PC-9 (cell line): ENCODE measurements at regions not wholly inside any gene's neighbourhood (a gene's known extent, or its start where the extent isn't known, plus 50 kb on each side); places are given as distances from the start of the nearest gene placed in this dataset.

Experiments used
- BruUV-seq: library from RNA; stranded (reverse); fragments of 400-500 nt; replicated peaks from 2 replicates; lab custom pipeline; 2021; lab: Mats Ljungman, UMichigan
- CTCF ChIA-PET: fragments of 300-600 bp; sonication (Branson Sonifier 250); formaldehyde crosslinking; loops from one replicate; lab custom pipeline; 2022; ENCODE audit warnings: antibody characterized with exemption; lab: Charles Lee
- POLR2A ChIA-PET: fragments of 300-600 bp; sonication (Branson Sonifier 250); formaldehyde crosslinking; loops from one replicate; lab custom pipeline; 2022; ENCODE audit warnings: antibody characterized with exemption; ENCODE audit not compliant: unreplicated experiment; lab: Charles Lee
- DNase-seq, 2 experiments: peaks; one replicate each; pipeline versions ENCODE4 v3.0.0 to v3.0.0-alpha.2; 2015 to 2022; ENCODE audit warnings: mixed read lengths in 1 of 2
- H2AFZ ChIP-seq: fragments of 200-600 bp; sonication (generic); 2 replicates; pipeline ENCODE4 v1.8.1; 2017; ENCODE audit warnings: antibody characterized with exemption
- H3F3A ChIP-seq: fragments of 200-600 bp; sonication (generic); 2 replicates; pipeline ENCODE4 v1.8.1; 2017; ENCODE audit warnings: antibody characterized with exemption, mild to moderate bottlenecking, low read depth; ENCODE audit not compliant: insufficient read depth
- H3K27ac ChIP-seq: fragments of 200-600 bp; sonication (generic); 2 replicates; pipeline ENCODE4 v1.6.1; 2016; ENCODE audit warnings: mixed run types
- H3K27me3 ChIP-seq: fragments of 200-600 bp; sonication (generic); 2 replicates; pipeline ENCODE4 v1.6.1; 2016; ENCODE audit warnings: low read depth, mixed run types; ENCODE audit not compliant: insufficient read depth
- H3K36me3 ChIP-seq: fragments of 200-600 bp; sonication (generic); 2 replicates; pipeline ENCODE4 v1.6.1; 2016; ENCODE audit warnings: low read depth, mixed run types
- H3K4me1 ChIP-seq: fragments of 200-600 bp; sonication (generic); replicated peaks from 2 replicates; pipeline ENCODE4 v1.6.1; 2016; ENCODE audit warnings: mixed run types; ENCODE audit not compliant: insufficient read depth
- H3K4me2 ChIP-seq: fragments of 200-600 bp; sonication (generic); 2 replicates; pipeline ENCODE4 v1.6.1; 2017; ENCODE audit warnings: mixed run types
- H3K4me3 ChIP-seq: fragments of 200-600 bp; sonication (generic); 2 replicates; pipeline ENCODE4 v1.6.1; 2016; ENCODE audit warnings: mixed run types
- H3K79me2 ChIP-seq: fragments of 200-600 bp; sonication (generic); 2 replicates; pipeline ENCODE4 v1.6.1; 2017; ENCODE audit warnings: low read depth, mixed run types
- H3K9me2 ChIP-seq: fragments of 200-600 bp; sonication (generic); 2 replicates; pipeline ENCODE4 v1.8.1; 2017; ENCODE audit warnings: mild to moderate bottlenecking; ENCODE audit not compliant: insufficient read depth
- H3K9me3 ChIP-seq: fragments of 200-600 bp; sonication (generic); 2 replicates; pipeline ENCODE4 v1.8.1; 2016; ENCODE audit warnings: low read depth; ENCODE audit not compliant: insufficient read depth
- H4K20me1 ChIP-seq: fragments of 200-600 bp; sonication (generic); 2 replicates; pipeline ENCODE4 v1.8.1; 2017; ENCODE audit not compliant: insufficient read depth
- CTCF ChIP-seq: fragments of 200-600 bp; sonication (generic); conservative IDR thresholded peaks from 2 replicates; pipeline ENCODE4 v1.6.1; 2017; ENCODE audit warnings: mixed run types, antibody characterized with exemption, mild to moderate bottlenecking, moderate library complexity
- EZH2 ChIP-seq: fragments of 200-600 bp; sonication (generic); IDR thresholded peaks from 2 replicates; pipeline ENCODE4 v1.8.0; 2017; ENCODE audit warnings: antibody characterized with exemption, low read depth
- intact Hi-C: fragments of 100-400 bp; cut with micrococcal nuclease; formaldehyde crosslinking; loops from one replicate; pipeline ENCODE4 v1.10.0; 2022; ENCODE audit not compliant: unreplicated experiment

- Histone ChIP-seq H2AFZ (no peak overlapping the region), H4K20me1 (no peaks in the 10 kb centered on the region), H3K36me3 (no peaks in the 10 kb centered on the region), H3K9me2 (no peaks in the 10 kb centered on the region), H3K4me2 (no peak overlapping the region), H3K27ac (no peak overlapping the region), H3F3A (no peaks in the 10 kb centered on the region), H3K4me3 (no peak overlapping the region), H3K4me1 (peaks cover 1% of the 10 kb centered on the region), H3K27me3 (no peaks in the 10 kb centered on the region), H3K9me3 (no peaks in the 10 kb centered on the region), H3K79me2 (no peaks in the 10 kb centered on the region)
- POLR2A ChIA-PET = no interaction called here
- no peak for TF ChIP-seq CTCF
- TF ChIP-seq EZH2 = no peak
- CTCF ChIA-PET = no interaction called here
- DNase-seq = no peak
- intact Hi-C loops = no loop called here
- BruUV-seq = no TSS peak
Observed at GRCh38 chr11:10382518-10382917, 72.5 kb upstream of the AMPD3 start.

DNA sequence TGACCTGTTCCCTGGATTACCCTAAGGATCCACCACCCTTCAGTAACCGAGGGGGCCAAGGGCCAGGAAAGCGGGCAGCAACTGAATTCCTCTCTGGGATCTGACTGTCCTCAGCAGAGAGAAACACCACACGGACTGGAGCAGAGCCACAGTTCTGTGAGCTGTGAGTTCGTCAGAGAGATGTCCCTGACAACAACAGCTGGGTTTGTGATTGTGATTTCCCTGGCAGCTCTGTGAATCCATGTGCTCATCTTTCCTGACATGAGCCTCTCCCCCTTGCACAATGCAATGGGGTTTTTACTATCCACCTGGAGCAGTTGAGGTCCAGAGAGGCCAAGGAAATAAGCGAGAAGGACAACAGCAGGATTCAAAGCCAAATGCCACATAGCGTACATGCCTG lies 69.4 kb upstream of the AMPD3 start:
- no TSS peak for BruUV-seq
- intact Hi-C loops = no loop called here
- Histone ChIP-seq H3K27ac (no peak overlapping the region), H3K4me3 (no peak overlapping the region), H3K27me3 (no peaks in the 10 kb centered on the region), H4K20me1 (no peaks in the 10 kb centered on the region), H3K36me3 (no peaks in the 10 kb centered on the region), H3F3A (no peaks in the 10 kb centered on the region), H3K4me2 (no peak overlapping the region), H3K9me2 (no peaks in the 10 kb centered on the region), H3K79me2 (no peaks in the 10 kb centered on the region), H3K9me3 (no peaks in the 10 kb centered on the region), H2AFZ (no peak overlapping the region), H3K4me1 (peaks cover 6% of the 10 kb centered on the region)
- POLR2A ChIA-PET = no interaction called here
- CTCF ChIA-PET = no interaction called here
- no peak for DNase-seq
- TF ChIP-seq CTCF (no peak), EZH2 (no peak)

DNA sequence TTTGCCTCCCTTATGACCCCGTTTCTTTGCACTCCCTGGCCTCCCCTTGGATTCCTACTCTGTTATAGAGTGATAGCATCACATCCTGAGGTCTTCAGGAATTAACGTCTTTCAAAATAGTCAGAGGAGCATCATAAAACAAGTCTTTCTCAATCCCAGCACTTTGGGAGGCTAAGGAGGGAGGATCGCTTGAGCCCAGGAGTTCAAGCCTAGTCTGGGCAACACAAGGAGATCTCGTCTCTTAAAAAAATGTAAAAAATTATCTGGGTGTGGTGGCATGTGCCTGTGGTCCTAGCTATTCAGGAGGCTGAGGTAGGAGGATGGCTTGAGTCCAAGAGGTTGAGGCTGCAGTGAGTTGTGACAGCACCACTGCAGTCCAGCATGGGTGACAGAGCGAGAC lies 68.7 kb upstream of the AMPD3 start:
- Histone ChIP-seq H3K36me3 (no peaks in the 10 kb centered on the region), H3K27ac (no peak overlapping the region), H3K27me3 (no peaks in the 10 kb centered on the region), H3K4me1 (peaks cover 6% of the 10 kb centered on the region), H3K4me3 (no peak overlapping the region), H3K9me2 (no peaks in the 10 kb centered on the region), H2AFZ (no peak overlapping the region), H3K79me2 (no peaks in the 10 kb centered on the region), H4K20me1 (no peaks in the 10 kb centered on the region), H3F3A (no peaks in the 10 kb centered on the region), H3K4me2 (no peak overlapping the region), H3K9me3 (no peaks in the 10 kb centered on the region)
- BruUV-seq = no TSS peak
- ChIA-PET CTCF (no interaction called here), POLR2A (no interaction called here)
- no peak for DNase-seq
- TF ChIP-seq EZH2 = no peak
- intact Hi-C loops = no loop called here

GRCh38 chr11:10386861-10387205 lies 68.2 kb upstream of the AMPD3 start:
- H4K20me1 ChIP-seq = no peaks in the 10 kb centered on the region
- POLR2A ChIA-PET = no interaction called here
- H3K9me2 ChIP-seq = no peaks in the 10 kb centered on the region
- H3K4me3 ChIP-seq = no peak overlapping the region
- no peaks in the 10 kb centered on the region for H3K79me2 ChIP-seq
- no peak overlapping the region for H3K4me2 ChIP-seq
- H3K4me1 ChIP-seq = peaks cover 6% of the 10 kb centered on the region
- H3K9me3 ChIP-seq = no peaks in the 10 kb centered on the region
- no peak for DNase-seq
- no peak overlapping the region for H2AFZ ChIP-seq
- no peaks in the 10 kb centered on the region for H3K36me3 ChIP-seq
- intact Hi-C loops = no loop called here
- CTCF ChIA-PET = no interaction called here
- no TSS peak for BruUV-seq
- H3F3A ChIP-seq = no peaks in the 10 kb centered on the region
- TF ChIP-seq EZH2 = no peak
- TF ChIP-seq CTCF = no peak
- no peak overlapping the region for H3K27ac ChIP-seq
- H3K27me3 ChIP-seq = no peaks in the 10 kb centered on the region
